ENCODE measurements at regions not wholly inside any gene's neighbourhood (a gene's known extent, or its start where the extent isn't known, plus 50 kb on each side); places are given as distances from the start of the nearest gene placed in this dataset.
A peak's percentile ranks its signal among the peaks of the same experiment; 100 is the strongest.

GRCh38 chr11:32184723-32185376 is 94.0 kb downstream of the RCN1 start:
- Mint-ChIP-seq H3K36me3 (no peaks in the 10 kb centered on the region), H3K4me3 (no peak overlapping the region), H3K27ac (no peak overlapping the region), H3K4me1 (no peaks in the 10 kb centered on the region), H3K9me3 (no peaks in the 10 kb centered on the region)
- ATAC-seq (no peak), DNase-seq (ENCODE audit: low spot score in 2 of 2) (no peak)

DNA sequence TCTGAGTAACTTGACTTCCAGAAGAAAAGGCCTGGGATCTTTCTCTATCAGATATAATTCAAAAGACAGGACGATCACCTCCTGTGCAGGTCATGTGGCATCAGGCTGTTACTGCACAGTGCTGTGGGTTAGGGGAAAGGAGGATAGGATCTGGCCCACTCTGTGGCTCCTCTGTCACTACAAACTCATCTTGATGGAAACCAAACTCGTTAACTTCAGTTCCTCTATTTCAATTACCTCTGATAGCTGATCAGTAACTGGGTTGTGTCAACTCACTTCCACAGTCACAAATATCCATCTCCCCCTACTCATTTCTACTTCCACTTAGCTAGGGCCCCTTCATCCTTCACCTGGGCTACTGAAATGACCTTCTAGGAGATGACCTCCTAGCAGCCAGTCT is 95.2 kb downstream of the RCN1 start:
- H3K9me3 Mint-ChIP-seq: no peaks in the 10 kb centered on the region
- H3K4me1 Mint-ChIP-seq: no peaks in the 10 kb centered on the region
- no peaks in the 10 kb centered on the region for H3K36me3 Mint-ChIP-seq
- H3K4me3 Mint-ChIP-seq: no peak overlapping the region
- no peak overlapping the region for H3K27ac Mint-ChIP-seq
- DNase-seq (ENCODE audit: low spot score in 2 of 2) (no peak), ATAC-seq (no peak)

- Mint-ChIP-seq H3K36me3 (no peaks in the 10 kb centered on the region), H3K4me1 (no peaks in the 10 kb centered on the region), H3K27ac (no peak overlapping the region), H3K4me3 (no peak overlapping the region), H3K9me3 (no peaks in the 10 kb centered on the region)
- no peak for DNase-seq (ENCODE audit: low spot score in 2 of 2)
- no peak for ATAC-seq
Observed at GRCh38 chr11:32187111-32187510, 96.2 kb downstream of the RCN1 start.

DNA sequence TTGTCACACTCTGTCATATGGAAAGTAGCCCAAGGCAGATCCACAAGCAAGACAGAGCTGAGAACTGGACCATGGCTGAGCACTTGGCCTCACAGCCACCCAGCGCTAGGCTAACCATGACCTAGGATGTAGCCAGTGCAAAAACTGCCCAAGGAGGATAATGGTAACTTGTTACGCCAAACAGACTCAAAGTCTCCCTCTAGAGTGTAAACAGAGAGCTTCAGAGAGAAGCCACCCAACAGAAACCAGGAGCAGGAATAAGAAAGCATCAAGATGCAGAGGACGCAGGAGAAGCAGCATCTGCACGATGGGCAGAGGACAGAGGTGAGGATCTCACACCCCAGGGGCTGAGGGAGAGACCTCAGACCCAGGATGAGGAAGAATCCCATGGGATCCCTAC is 97.9 kb downstream of the RCN1 start:
- Mint-ChIP-seq H3K9me3 (no peaks in the 10 kb centered on the region), H3K4me1 (no peaks in the 10 kb centered on the region), H3K27ac (no peak overlapping the region), H3K4me3 (no peak overlapping the region), H3K36me3 (no peaks in the 10 kb centered on the region)
- ATAC-seq (peak; percentile 9), DNase-seq (ENCODE audit: low spot score in 2 of 2) (no peak)

- no peak overlapping the region for H3K4me3 Mint-ChIP-seq
- H3K27ac Mint-ChIP-seq: no peak overlapping the region
- ATAC-seq (no peak), DNase-seq (ENCODE audit: low spot score in 2 of 2) (no peak)
- H3K36me3 Mint-ChIP-seq: no peaks in the 10 kb centered on the region
- no peaks in the 10 kb centered on the region for H3K9me3 Mint-ChIP-seq
- no peaks in the 10 kb centered on the region for H3K4me1 Mint-ChIP-seq
Observed at GRCh38 chr11:32196137-32196536, 105.3 kb downstream of the RCN1 start.

DNA sequence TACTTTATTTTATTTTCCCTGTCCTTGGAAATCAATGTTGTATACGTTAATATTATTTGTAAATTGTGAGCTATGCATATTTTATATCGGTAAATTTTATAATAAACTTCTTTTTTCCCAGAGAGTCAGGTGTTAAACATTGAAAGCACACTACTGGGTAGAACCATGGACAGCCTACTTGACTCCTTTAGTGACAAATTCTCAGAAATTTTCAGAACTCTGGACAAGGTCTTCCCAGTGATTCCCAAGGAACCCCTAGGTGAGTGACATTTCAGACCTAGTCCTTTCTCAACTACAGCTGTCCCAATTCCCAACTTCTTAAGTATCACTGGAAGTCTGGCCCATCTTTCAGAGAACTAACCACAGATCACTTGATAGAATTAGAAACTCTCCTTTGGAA is 107.2 kb downstream of the RCN1 start:
- no peak overlapping the region for H3K27ac Mint-ChIP-seq
- H3K36me3 Mint-ChIP-seq: no peaks in the 10 kb centered on the region
- no peak for ATAC-seq
- no peaks in the 10 kb centered on the region for H3K9me3 Mint-ChIP-seq
- no peak overlapping the region for H3K4me3 Mint-ChIP-seq
- no peaks in the 10 kb centered on the region for H3K4me1 Mint-ChIP-seq
- no peak for DNase-seq (ENCODE audit: low spot score in 2 of 2)

GRCh38 chr11:32200136-32200847 is 109.4 kb downstream of the RCN1 start:
- ATAC-seq (no peak), DNase-seq (ENCODE audit: low spot score in 2 of 2) (no peak)
- Mint-ChIP-seq H3K4me1 (no peaks in the 10 kb centered on the region), H3K36me3 (no peaks in the 10 kb centered on the region), H3K27ac (no peak overlapping the region), H3K4me3 (no peak overlapping the region), H3K9me3 (no peaks in the 10 kb centered on the region)

DNA sequence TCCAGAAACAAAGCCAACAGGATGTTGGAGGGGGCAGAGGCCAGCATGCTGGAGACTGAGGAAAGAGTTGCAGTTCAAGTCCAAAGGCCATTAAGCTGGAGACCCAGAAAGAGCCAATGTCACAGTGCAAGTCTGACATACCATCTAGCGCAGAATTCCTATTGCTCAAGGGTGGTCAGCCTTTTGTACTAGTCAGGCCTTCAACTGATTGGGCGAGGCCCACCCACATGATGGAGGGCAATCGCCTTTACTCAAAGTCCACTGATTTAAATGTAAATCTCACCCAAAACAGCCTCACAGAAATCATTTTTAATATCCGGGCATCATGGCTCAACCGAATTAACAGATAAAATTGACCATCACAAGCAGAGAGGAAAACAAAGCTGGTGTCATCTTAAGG is 113.9 kb downstream of the RCN1 start:
- Mint-ChIP-seq H3K4me1 (no peaks in the 10 kb centered on the region), H3K9me3 (no peaks in the 10 kb centered on the region)

DNA sequence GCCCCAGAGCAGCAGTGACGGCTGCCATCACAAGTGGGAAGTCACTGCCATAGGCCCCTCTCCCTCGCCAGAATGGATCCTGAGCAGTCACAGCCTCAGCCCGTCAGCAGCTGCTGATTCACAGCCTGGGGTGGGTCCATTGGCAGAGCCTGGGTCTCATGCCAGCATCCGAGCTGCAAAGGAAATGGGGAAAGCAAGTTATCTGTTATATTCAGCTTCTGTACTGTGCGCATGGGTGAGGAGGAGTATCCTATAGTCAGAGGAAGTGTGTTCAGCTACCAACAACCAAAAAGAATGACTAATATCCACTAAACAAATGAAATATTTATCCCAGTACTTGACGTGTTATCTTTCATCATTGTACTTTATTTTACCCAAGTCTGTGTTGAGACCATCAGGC is 119.7 kb downstream of the RCN1 start:
- Mint-ChIP-seq H3K9me3 (no peaks in the 10 kb centered on the region), H3K27ac (no peak overlapping the region), H3K4me1 (no peaks in the 10 kb centered on the region), H3K4me3 (no peak overlapping the region), H3K36me3 (no peaks in the 10 kb centered on the region)
- no peak for ATAC-seq
- DNase-seq (ENCODE audit: low spot score in 2 of 2): no peak

More for the DNA sequence above, 113.9 kb downstream of the RCN1 start:
- Mint-ChIP-seq H3K27ac (no peak overlapping the region), H3K4me3 (no peak overlapping the region), H3K36me3 (no peaks in the 10 kb centered on the region)
- DNase-seq (ENCODE audit: low spot score in 2 of 2) (no peak), ATAC-seq (no peak)

DNA sequence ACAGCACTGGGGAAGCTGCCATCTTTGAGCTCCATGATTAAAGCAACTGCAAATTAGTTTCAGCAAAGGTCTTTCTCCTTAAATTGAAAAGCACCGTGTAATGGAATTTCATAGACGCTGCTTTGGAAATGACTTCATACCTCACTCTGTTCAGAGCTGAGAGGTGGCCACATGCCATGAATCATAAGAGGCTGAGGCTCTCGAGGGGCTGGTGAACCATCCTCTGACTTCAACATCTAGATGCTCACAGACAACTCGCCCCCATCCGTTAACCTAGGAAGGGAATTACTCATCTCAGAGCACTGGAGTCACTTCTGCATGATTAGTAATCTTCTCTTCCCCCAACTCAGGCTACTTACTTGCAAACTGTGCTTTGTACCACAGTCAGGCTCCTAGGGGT is 122.3 kb downstream of the RCN1 start:
- Mint-ChIP-seq H3K36me3 (no peaks in the 10 kb centered on the region), H3K27ac (no peak overlapping the region), H3K4me1 (no peaks in the 10 kb centered on the region), H3K4me3 (no peak overlapping the region), H3K9me3 (no peaks in the 10 kb centered on the region)
- ATAC-seq: peak; percentile 96
- DNase-seq (ENCODE audit: low spot score in 2 of 2): peak in 1 of 2 donors; percentile 55

DNA sequence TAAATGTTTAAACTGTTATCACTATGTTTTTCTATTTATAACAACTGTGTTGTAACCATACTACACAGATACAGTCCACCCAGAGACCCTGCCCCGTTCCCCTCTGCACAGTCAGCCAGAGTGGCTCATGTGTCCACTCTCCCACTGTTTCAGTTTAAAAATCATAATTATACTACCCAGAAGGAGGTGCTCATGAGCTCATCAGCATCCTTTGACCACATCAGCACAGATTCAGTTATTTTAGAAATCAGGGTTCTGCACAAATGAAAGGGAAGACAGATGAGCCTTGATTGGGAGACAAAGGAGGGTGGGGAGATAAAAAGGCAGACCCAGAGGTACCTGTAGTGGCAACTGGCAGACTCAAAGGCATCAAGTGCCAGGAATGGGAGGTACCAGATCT is 124.3 kb downstream of the RCN1 start:
- Mint-ChIP-seq H3K4me1 (no peaks in the 10 kb centered on the region), H3K36me3 (no peaks in the 10 kb centered on the region), H3K9me3 (no peaks in the 10 kb centered on the region), H3K4me3 (no peak overlapping the region), H3K27ac (no peak overlapping the region)
- no peak for ATAC-seq
- no peak for DNase-seq (ENCODE audit: low spot score in 2 of 2)

GRCh38 chr11:32216749-32217148 is 125.9 kb downstream of the RCN1 start:
- ATAC-seq: no peak
- DNase-seq (ENCODE audit: low spot score in 2 of 2): no peak
- no peaks in the 10 kb centered on the region for H3K4me1 Mint-ChIP-seq
- no peaks in the 10 kb centered on the region for H3K36me3 Mint-ChIP-seq
- H3K27ac Mint-ChIP-seq: no peak overlapping the region
- no peaks in the 10 kb centered on the region for H3K9me3 Mint-ChIP-seq
- no peak overlapping the region for H3K4me3 Mint-ChIP-seq

DNA sequence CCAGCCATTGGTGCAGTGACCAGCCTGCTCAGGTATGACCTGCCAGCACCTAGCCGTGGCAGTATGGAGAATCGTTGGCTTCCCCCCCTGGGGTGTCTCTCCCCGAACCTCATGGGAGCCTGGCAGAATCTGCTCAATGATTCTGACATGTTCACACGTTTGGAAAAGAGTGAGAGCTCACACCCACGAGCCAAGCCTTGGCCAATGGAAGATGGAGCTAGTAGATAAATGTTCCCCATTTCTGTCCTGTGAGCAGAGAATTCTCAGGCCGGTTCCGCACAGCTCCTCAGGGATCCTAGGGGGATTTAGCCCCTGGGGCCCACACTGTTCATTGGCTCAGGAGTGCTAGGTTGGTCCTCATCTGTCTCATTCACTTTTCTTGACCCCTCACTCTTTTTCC is 128.4 kb downstream of the RCN1 start:
- Mint-ChIP-seq H3K4me3 (no peak overlapping the region), H3K4me1 (no peaks in the 10 kb centered on the region), H3K36me3 (no peaks in the 10 kb centered on the region), H3K27ac (no peak overlapping the region), H3K9me3 (no peaks in the 10 kb centered on the region)
- no peak for DNase-seq (ENCODE audit: low spot score in 2 of 2)
- ATAC-seq: no peak

DNA sequence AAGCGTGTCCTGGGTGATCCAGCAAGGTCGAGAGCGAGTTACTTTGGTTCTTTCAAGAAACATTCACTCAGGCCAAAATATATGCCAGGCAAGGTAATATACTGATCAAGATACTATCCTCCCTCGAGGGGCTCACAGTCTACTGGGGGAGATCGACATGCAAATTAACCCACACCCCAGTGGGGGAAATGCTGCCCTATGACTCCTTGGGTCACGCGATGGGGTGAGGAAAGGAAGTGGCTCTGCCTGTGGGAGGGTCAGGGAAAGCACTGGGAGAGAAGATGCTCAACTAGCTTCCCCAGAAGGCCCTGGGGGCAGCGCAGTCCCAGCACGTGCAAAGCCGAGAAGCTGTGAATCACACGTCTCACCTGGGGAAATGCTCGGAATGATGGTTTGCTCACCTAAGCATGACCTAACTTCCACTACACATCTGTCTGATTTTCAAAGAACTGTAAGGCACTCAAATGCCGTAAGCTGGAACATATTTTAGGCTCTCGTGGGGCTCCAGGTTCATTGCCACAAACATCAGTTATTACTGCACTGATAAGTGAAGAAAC is 130.7 kb downstream of the RCN1 start:
- Mint-ChIP-seq H3K4me3 (no peak overlapping the region), H3K4me1 (no peaks in the 10 kb centered on the region), H3K27ac (no peak overlapping the region), H3K36me3 (no peaks in the 10 kb centered on the region), H3K9me3 (no peaks in the 10 kb centered on the region)
- ATAC-seq (no peak), DNase-seq (ENCODE audit: low spot score in 2 of 2) (no peak)

- no peaks in the 10 kb centered on the region for H3K4me1 Mint-ChIP-seq
- DNase-seq (ENCODE audit: low spot score in 2 of 2) (no peak), ATAC-seq (no peak)
- no peaks in the 10 kb centered on the region for H3K36me3 Mint-ChIP-seq
- no peaks in the 10 kb centered on the region for H3K9me3 Mint-ChIP-seq
- H3K27ac Mint-ChIP-seq: no peak overlapping the region
- no peak overlapping the region for H3K4me3 Mint-ChIP-seq
Observed at GRCh38 chr11:32224580-32224979, 133.7 kb downstream of the RCN1 start.

DNA sequence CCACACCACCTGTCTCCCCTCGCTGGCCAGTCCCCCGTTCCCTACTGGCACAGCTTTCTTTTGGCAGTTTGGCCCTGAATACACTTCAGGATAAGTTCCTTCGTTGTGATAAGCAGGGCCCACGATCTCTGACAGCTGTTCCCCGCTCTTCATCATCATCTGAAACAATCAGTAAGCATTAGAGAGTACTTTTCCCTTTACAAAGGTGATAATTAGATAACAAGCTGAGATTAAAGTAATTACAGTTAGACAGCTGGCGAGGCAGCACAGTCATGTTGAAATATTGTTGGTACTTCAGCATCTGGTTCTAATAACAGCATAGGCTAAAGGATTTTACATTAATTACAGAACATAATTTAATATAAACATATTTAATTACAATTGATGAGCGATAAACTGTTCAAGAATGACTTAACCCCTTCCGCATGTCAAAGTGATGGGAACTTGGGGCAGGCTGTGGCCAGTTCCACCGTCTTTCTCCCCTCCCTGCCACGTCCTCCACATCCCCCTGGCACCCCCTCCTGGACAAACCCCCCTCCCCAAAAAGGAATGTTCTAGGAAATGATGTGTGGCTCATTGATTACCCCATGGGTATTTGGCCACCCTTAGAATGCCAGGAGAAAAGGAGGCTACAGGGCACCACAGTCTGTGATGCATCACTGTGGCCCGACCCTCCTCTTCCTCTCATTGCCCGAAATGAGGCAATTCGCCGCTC is 134.9 kb downstream of the RCN1 start:
- Mint-ChIP-seq H3K27ac (no peak overlapping the region), H3K36me3 (no peaks in the 10 kb centered on the region), H3K4me3 (no peak overlapping the region), H3K9me3 (no peaks in the 10 kb centered on the region), H3K4me1 (no peaks in the 10 kb centered on the region)
- ATAC-seq (no peak), DNase-seq (ENCODE audit: low spot score in 2 of 2) (no peak)
